ENCODE measurements at regions not wholly inside any gene's neighbourhood (a gene's known extent, or its start where the extent isn't known, plus 50 kb on each side); places are given as distances from the start of the nearest gene placed in this dataset.

- TF ChIP-seq CTCF (IDR thresholded peaks at IDR 0.05) (no peak), REST (IDR thresholded peaks at IDR 0.05; ENCODE audit: insufficient read depth in 1 of 2, low read depth in 2 of 2, low read length in 1 of 2) (no peak), POLR2AphosphoS5 (IDR thresholded peaks at IDR 0.05; ENCODE audit: low read depth, low read length) (no peak), SIN3A (IDR thresholded peaks at IDR 0.05; ENCODE audit: borderline replicate concordance, insufficient read depth, low read depth, low read length) (no peak)
Measured at GRCh38 chr6:102390541-102390940, 997.0 kb downstream of the GRIK2 start.

All from Panc1 (cell line).